ENCODE measurements at regions not wholly inside any gene's neighbourhood (a gene's known extent, or its start where the extent isn't known, plus 50 kb on each side); places are given as distances from the start of the nearest gene placed in this dataset.

DNA sequence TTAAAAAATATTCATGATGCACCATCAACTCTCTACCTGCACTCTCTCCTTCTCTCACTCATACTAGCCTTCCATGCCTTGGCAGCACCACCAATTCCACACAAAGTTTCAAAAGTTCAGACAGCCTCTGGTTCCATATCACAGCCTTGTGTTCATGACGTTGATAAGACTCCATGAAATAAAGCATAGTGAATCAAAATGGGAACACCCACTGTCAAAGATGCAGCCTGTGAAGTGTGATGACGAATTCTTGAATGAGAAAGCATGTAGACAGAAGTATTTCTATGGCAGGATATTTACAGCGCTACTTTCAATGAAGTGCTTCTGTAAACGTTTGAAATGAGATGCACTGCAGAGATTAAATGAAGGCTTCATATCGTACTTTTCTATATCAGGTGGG, 77.3 kb upstream of the FERMT1 start (continued):
- TF ChIP-seq, protein P1, sequence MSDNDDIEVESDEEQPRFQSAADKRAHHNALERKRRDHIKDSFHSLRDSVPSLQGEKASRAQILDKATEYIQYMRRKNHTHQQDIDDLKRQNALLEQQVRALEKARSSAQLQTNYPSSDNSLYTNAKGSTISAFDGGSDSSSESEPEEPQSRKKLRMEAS (IDR thresholded peaks at IDR 0.05), result no peak
- no peak for TF ChIP-seq ASH2L (IDR thresholded peaks at IDR 0.05; ENCODE audit: low read length)
- no peak for TF ChIP-seq KDM5A (IDR thresholded peaks at IDR 0.05; ENCODE audit: low read length)
- no peak for TF ChIP-seq ATF3 (IDR thresholded peaks at IDR 0.05; ENCODE audit: insufficient read depth, low read depth, low read length)
